ENCODE measurements at regions not wholly inside any gene's neighbourhood (a gene's known extent, or its start where the extent isn't known, plus 50 kb on each side); places are given as distances from the start of the nearest gene placed in this dataset.
A peak's percentile ranks its signal among the peaks of the same experiment; 100 is the strongest.

DNA sequence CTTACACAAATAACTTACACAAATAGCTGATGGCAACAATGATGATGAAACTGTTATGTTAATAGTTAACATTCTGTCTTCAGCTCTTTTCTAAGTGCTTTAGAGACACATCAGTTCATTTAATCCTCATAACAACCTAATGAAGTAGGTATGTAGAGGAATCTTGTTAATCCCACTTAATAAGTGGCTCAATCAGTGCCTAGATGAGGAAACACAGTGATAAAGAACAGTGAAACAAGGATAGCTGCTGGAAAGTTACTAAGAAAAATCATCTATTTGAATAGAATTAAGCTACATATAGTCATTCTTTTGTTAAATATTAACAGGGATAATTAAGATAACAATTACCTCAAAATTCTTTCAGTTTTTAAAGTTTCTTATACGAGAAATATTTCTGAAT lies 487.6 kb downstream of the ARL4A start:
- Histone ChIP-seq H3K27me3 (ENCODE audit: low read depth) (no peaks in the 10 kb centered on the region), H3K36me3 (no peaks in the 10 kb centered on the region)
- no peak for ATAC-seq

DNA sequence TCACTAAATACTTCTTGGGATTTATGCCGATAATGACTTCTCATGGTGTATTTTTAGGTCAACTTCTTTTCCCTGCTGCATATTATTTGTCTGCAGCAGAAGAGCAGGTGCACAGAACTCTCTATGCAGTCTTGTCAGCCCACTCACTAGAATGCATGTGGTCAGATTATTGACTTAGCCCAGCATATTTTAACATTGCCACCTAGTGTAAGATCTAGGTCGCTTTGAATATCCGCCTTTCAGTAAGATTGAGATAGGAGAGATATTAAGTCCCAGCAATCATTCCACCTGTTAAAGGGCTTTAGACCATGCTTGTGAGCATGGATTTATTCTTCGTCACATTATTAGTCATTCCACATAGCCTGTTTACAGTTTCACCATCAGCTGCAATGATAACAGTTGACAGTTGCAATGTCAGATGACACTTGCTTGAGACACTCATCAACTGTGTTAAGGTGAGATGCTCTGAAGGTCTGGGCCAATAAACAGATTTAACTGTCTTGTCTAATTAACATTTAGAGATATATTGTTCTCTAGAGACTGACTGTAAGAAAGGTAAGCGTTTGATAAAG lies 491.7 kb downstream of the ARL4A start:
- intact Hi-C loops (cut with DNase I) = no loop called here

More for the DNA sequence above, 487.6 kb downstream of the ARL4A start:
- TF ChIP-seq, protein P1, sequence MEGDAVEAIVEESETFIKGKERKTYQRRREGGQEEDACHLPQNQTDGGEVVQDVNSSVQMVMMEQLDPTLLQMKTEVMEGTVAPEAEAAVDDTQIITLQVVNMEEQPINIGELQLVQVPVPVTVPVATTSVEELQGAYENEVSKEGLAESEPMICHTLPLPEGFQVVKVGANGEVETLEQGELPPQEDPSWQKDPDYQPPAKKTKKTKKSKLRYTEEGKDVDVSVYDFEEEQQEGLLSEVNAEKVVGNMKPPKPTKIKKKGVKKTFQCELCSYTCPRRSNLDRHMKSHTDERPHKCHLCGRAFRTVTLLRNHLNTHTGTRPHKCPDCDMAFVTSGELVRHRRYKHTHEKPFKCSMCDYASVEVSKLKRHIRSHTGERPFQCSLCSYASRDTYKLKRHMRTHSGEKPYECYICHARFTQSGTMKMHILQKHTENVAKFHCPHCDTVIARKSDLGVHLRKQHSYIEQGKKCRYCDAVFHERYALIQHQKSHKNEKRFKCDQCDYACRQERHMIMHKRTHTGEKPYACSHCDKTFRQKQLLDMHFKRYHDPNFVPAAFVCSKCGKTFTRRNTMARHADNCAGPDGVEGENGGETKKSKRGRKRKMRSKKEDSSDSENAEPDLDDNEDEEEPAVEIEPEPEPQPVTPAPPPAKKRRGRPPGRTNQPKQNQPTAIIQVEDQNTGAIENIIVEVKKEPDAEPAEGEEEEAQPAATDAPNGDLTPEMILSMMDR (IDR thresholded peaks at IDR 0.05) = no peak
- Histone ChIP-seq H3K4me3 (no peak overlapping the region), H3K27ac (no peak overlapping the region), H3K4me1 (no peaks in the 10 kb centered on the region), H3K9me3 (no peaks in the 10 kb centered on the region)
- intact Hi-C loops (cut with DNase I) = no loop called here
- no peak for DNase-seq

DNA sequence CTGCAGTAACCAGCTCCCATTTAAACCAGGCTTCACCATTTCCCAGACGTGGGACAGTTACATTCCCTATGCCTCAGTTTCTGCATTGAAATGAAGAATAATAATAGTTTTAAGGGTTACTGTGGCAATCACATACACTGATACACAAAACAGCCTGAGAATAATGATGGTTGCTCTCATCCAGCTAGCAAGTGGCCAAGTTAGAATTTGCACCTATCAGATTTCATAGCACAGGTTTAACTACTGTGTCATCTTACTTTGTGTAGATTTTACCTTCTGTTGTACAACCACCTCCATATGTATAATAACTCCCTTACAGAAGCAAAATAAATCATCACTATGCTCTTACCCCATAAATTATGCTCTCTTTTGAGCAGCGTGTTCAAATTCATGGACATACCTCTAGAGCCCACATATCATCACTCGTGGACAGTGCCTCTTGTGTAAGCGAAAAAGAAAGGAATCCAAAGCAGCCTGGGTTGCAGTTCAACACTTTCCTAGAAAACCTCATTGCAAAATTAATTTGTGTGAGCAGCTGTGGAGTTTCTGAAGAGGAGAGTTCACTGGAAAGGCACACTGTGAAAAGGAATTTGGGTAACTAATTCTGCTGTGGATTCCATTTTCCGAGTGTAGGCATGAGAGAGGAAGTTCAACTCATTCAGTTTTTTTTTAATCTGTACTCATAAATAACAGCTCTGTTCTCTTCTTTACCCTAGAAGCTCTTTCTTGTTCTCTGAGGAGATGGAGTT lies 492.5 kb downstream of the ARL4A start:
- intact Hi-C loops (cut with DNase I) = no loop called here
- Histone ChIP-seq H3K4me1 (no peaks in the 10 kb centered on the region), H3K9me3 (no peaks in the 10 kb centered on the region), H3K36me3 (no peaks in the 10 kb centered on the region), H3K27ac (no peak overlapping the region), H3K27me3 (ENCODE audit: low read depth) (no peaks in the 10 kb centered on the region), H3K4me3 (no peak overlapping the region)
- TF ChIP-seq, protein P1 (IDR thresholded peaks at IDR 0.05) = no peak
- ATAC-seq (no peak), DNase-seq (no peak)

More for the DNA sequence above, 491.7 kb downstream of the ARL4A start:
- ATAC-seq (no peak), DNase-seq (no peak)
- H3K9me3 ChIP-seq = no peaks in the 10 kb centered on the region
- H3K27ac ChIP-seq = no peak overlapping the region
- TF ChIP-seq, protein P1 (IDR thresholded peaks at IDR 0.05) = peak; percentile 36
- no peaks in the 10 kb centered on the region for H3K36me3 ChIP-seq
- H3K4me1 ChIP-seq = no peaks in the 10 kb centered on the region
- H3K27me3 ChIP-seq (ENCODE audit: low read depth) = no peaks in the 10 kb centered on the region
- no peak overlapping the region for H3K4me3 ChIP-seq

DNA sequence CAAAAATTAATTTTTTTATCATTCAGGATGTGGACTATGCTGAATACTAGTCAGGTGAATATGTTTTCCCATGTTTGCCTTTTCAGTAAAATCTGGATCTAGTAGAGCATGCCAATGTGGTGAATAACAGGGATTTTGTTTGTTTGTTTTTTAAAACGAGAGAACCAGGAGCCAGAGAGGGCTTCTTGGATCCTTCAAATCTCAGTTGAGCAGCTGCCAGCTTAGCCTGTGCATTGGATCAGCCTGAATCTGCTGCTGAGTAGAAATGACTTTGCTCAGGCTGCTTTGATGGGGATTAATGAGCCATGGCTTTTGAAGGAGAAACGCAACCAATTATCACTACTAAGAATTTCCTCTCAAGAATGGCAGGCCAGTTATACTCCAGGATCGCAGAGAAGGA lies 493.8 kb downstream of the ARL4A start:
- Histone ChIP-seq H3K27me3 (ENCODE audit: low read depth) (no peaks in the 10 kb centered on the region), H3K4me3 (no peak overlapping the region), H3K4me1 (no peaks in the 10 kb centered on the region), H3K27ac (no peak overlapping the region), H3K36me3 (no peaks in the 10 kb centered on the region), H3K9me3 (no peaks in the 10 kb centered on the region)
- TF ChIP-seq, protein P1 (IDR thresholded peaks at IDR 0.05) = no peak
- no peak for ATAC-seq
- DNase-seq = no peak
- intact Hi-C loops (cut with DNase I) = no loop called here

DNA sequence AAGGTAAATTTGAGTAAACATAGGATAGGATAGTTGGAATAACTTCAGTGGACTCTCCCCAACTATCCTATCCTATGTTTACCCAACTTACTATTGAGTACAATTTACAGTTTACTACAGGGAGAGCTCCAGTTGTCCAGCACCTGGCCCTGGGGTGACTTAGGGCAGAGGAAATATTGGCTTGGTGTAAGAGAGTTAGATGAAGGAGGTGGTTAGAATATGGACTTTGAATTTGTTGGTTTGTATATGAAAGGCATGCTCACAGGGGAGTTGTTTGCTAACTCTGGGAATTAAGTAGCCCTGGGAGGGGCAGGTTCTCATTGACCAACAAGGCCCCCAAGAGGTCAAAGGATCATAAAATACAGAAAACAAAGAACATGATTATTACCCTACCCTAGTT lies 497.7 kb downstream of the ARL4A start:
- intact Hi-C loops (cut with DNase I) = no loop called here
- ATAC-seq = no peak
- no peaks in the 10 kb centered on the region for H3K9me3 ChIP-seq
- H3K27ac ChIP-seq = no peak overlapping the region
- DNase-seq = no peak
- no peaks in the 10 kb centered on the region for H3K36me3 ChIP-seq
- TF ChIP-seq, protein P1 (IDR thresholded peaks at IDR 0.05) = no peak
- H3K4me1 ChIP-seq = no peaks in the 10 kb centered on the region
- no peak overlapping the region for H3K4me3 ChIP-seq
- H3K27me3 ChIP-seq (ENCODE audit: low read depth) = no peaks in the 10 kb centered on the region

Data from lower lobe of right lung (tissue), 2 donors.